ENCODE measurements at regions not wholly inside any gene's neighbourhood (a gene's known extent, or its start where the extent isn't known, plus 50 kb on each side); places are given as distances from the start of the nearest gene placed in this dataset.

GRCh38 chr2:139175510-139175909 lies 395.3 kb upstream of the NXPH2 start:
- POLR2A ChIA-PET, result no interaction called here

GRCh38 chr2:139170406-139170805 lies 390.2 kb upstream of the NXPH2 start:
- POLR2A ChIA-PET, result no interaction called here
- no peak for DNase-seq (ENCODE audit: extremely low spot score)
- CTCF ChIA-PET, result no interaction called here

More at GRCh38 chr2:139175510-139175909, 395.3 kb upstream of the NXPH2 start:
- DNase-seq (ENCODE audit: extremely low spot score), result no peak
- CTCF ChIA-PET, result no interaction called here
- TF ChIP-seq ELF4 (IDR thresholded peaks at IDR 0.05), result no peak
- no peak for TF ChIP-seq L3MBTL2 (conservative IDR thresholded peaks at IDR 0.05)
- no peak for TF ChIP-seq NFRKB (IDR thresholded peaks at IDR 0.05)
- no peak for TF ChIP-seq SP1 (IDR thresholded peaks at IDR 0.05)
- no peak for TF ChIP-seq SUZ12 (IDR thresholded peaks at IDR 0.05)
- TF ChIP-seq, protein P1, sequence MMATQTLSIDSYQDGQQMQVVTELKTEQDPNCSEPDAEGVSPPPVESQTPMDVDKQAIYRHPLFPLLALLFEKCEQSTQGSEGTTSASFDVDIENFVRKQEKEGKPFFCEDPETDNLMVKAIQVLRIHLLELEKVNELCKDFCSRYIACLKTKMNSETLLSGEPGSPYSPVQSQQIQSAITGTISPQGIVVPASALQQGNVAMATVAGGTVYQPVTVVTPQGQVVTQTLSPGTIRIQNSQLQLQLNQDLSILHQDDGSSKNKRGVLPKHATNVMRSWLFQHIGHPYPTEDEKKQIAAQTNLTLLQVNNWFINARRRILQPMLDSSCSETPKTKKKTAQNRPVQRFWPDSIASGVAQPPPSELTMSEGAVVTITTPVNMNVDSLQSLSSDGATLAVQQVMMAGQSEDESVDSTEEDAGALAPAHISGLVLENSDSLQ (IDR thresholded peaks at IDR 0.05), result no peak
- no peak for TF ChIP-seq CTBP1 (IDR thresholded peaks at IDR 0.05; ENCODE audit: borderline replicate concordance)
- no peak for TF ChIP-seq BHLHE40 (IDR thresholded peaks at IDR 0.05; ENCODE audit: borderline replicate concordance)
- no peak for TF ChIP-seq LEF1 (IDR thresholded peaks at IDR 0.05; ENCODE audit: borderline replicate concordance)
- TF ChIP-seq FOXK2 (IDR thresholded peaks at IDR 0.05), result no peak
- no peak for TF ChIP-seq HDGF (IDR thresholded peaks at IDR 0.05; ENCODE audit: borderline replicate concordance)

DNA sequence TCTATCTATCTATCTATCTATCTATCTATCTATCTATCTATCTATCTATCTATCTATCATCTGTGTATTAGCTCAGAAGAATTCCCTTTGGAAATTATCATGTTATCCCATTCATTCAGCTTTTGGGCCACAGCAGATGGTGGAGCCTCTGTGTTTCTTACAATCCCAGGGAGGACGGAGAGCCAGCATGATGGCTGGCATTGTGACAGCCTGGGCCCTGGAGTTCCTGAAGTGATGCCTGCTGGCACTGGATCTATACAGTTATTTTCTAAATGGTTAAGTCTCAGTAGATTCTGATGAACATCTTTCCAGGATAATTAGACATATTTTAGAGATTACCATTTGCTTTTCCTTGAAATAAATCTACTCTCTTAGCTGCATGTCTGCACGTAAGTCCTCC lies 385.4 kb upstream of the NXPH2 start:
- POLR2A ChIA-PET, result no interaction called here
- no peak for TF ChIP-seq BHLHE40 (IDR thresholded peaks at IDR 0.05; ENCODE audit: borderline replicate concordance)
- TF ChIP-seq SUZ12 (IDR thresholded peaks at IDR 0.05), result no peak
- TF ChIP-seq SP1 (IDR thresholded peaks at IDR 0.05), result no peak
- TF ChIP-seq FOXA1 (IDR thresholded peaks at IDR 0.05), result no peak
- no peak for TF ChIP-seq NFRKB (IDR thresholded peaks at IDR 0.05)
- TF ChIP-seq TARDBP (IDR thresholded peaks at IDR 0.05), result no peak
- TF ChIP-seq ZNF384 (IDR thresholded peaks at IDR 0.05), result no peak
- no peak for TF ChIP-seq CTBP1 (IDR thresholded peaks at IDR 0.05; ENCODE audit: borderline replicate concordance)
- TF ChIP-seq ARNT (IDR thresholded peaks at IDR 0.05), result no peak
- no peak for TF ChIP-seq LEF1 (IDR thresholded peaks at IDR 0.05; ENCODE audit: borderline replicate concordance)
- TF ChIP-seq ELF4 (IDR thresholded peaks at IDR 0.05), result no peak
- no peak for TF ChIP-seq HDGF (IDR thresholded peaks at IDR 0.05; ENCODE audit: borderline replicate concordance)
- TF ChIP-seq FOXM1 (IDR thresholded peaks at IDR 0.05; ENCODE audit: borderline replicate concordance), result no peak
- TF ChIP-seq L3MBTL2 (conservative IDR thresholded peaks at IDR 0.05), result no peak
- TF ChIP-seq, protein P1 (IDR thresholded peaks at IDR 0.05), result no peak
- TF ChIP-seq FOXK2 (IDR thresholded peaks at IDR 0.05), result no peak
- no peak for DNase-seq (ENCODE audit: extremely low spot score)
- CTCF ChIA-PET, result no interaction called here

More at GRCh38 chr2:139170406-139170805, 390.2 kb upstream of the NXPH2 start:
- TF ChIP-seq FOXK2 (IDR thresholded peaks at IDR 0.05) (no peak), SP1 (IDR thresholded peaks at IDR 0.05) (no peak), BHLHE40 (IDR thresholded peaks at IDR 0.05; ENCODE audit: borderline replicate concordance) (no peak), TARDBP (IDR thresholded peaks at IDR 0.05) (no peak), SUZ12 (IDR thresholded peaks at IDR 0.05) (no peak), FOXA1 (IDR thresholded peaks at IDR 0.05) (no peak), NFRKB (IDR thresholded peaks at IDR 0.05) (no peak)

DNA sequence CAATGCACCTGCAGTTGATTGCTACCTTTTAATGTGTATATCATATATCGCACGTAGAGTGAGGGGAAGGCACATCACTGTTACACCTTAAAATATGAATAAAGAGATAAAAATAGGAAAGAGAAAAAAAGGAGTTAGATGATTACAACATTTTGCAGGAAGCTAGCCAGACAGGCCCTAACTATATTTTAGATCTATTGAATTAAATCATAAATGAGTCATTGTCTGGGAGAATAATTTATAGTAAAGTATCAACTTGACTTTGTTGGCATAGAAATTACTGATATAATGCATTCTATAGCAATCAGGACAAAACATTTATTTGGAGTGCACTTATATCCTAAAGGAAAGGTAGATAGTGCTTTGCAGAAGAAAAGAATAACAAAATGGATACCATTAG lies 384.9 kb upstream of the NXPH2 start:
- TF ChIP-seq ELF4 (IDR thresholded peaks at IDR 0.05), result no peak
- TF ChIP-seq LEF1 (IDR thresholded peaks at IDR 0.05; ENCODE audit: borderline replicate concordance), result no peak
- TF ChIP-seq BHLHE40 (IDR thresholded peaks at IDR 0.05; ENCODE audit: borderline replicate concordance), result no peak
- no peak for TF ChIP-seq FOXM1 (IDR thresholded peaks at IDR 0.05; ENCODE audit: borderline replicate concordance)
- TF ChIP-seq, protein P1 (IDR thresholded peaks at IDR 0.05), result no peak
- TF ChIP-seq HDGF (IDR thresholded peaks at IDR 0.05; ENCODE audit: borderline replicate concordance), result no peak
- TF ChIP-seq FOXA1 (IDR thresholded peaks at IDR 0.05), result no peak
- TF ChIP-seq NFRKB (IDR thresholded peaks at IDR 0.05), result no peak
- TF ChIP-seq ARNT (IDR thresholded peaks at IDR 0.05), result no peak
- no peak for TF ChIP-seq SP1 (IDR thresholded peaks at IDR 0.05)
- no peak for TF ChIP-seq L3MBTL2 (conservative IDR thresholded peaks at IDR 0.05)
- TF ChIP-seq FOXK2 (IDR thresholded peaks at IDR 0.05), result no peak
- no peak for TF ChIP-seq TARDBP (IDR thresholded peaks at IDR 0.05)
- no peak for TF ChIP-seq ZNF384 (IDR thresholded peaks at IDR 0.05)
- no peak for TF ChIP-seq CTBP1 (IDR thresholded peaks at IDR 0.05; ENCODE audit: borderline replicate concordance)
- TF ChIP-seq SUZ12 (IDR thresholded peaks at IDR 0.05), result no peak
- DNase-seq (ENCODE audit: extremely low spot score), result no peak
- POLR2A ChIA-PET, result no interaction called here
- CTCF ChIA-PET, result no interaction called here

- POLR2A ChIA-PET, result no interaction called here
These were observed 382.8 kb upstream of the NXPH2 start for GRCh38 chr2:139162957-139163356.

DNA sequence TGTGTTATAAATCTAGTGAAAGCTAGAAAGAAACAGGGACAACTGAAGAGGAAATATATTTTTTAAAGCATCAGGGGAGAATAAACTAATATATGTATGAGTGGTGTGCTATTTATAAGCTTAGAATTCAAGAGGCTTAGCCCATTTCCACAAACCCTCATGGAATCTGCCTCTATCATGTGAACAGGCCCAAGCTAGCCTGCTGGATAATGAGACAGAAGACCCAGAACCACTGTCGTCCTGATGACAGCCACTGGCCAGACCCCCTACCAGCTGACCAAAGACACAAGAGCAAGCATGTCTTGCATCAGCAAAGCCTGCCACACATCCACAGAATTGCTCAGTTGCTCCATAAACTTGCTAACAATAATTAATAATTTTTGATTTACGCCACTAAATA lies 382.3 kb upstream of the NXPH2 start:
- no peak for TF ChIP-seq HDGF (IDR thresholded peaks at IDR 0.05; ENCODE audit: borderline replicate concordance)
- no peak for TF ChIP-seq NFRKB (IDR thresholded peaks at IDR 0.05)
- TF ChIP-seq FOXK2 (IDR thresholded peaks at IDR 0.05), result no peak
- no peak for TF ChIP-seq ARNT (IDR thresholded peaks at IDR 0.05)
- TF ChIP-seq LEF1 (IDR thresholded peaks at IDR 0.05; ENCODE audit: borderline replicate concordance), result no peak
- TF ChIP-seq SP1 (IDR thresholded peaks at IDR 0.05), result no peak
- TF ChIP-seq BHLHE40 (IDR thresholded peaks at IDR 0.05; ENCODE audit: borderline replicate concordance), result no peak
- TF ChIP-seq FOXM1 (IDR thresholded peaks at IDR 0.05; ENCODE audit: borderline replicate concordance), result no peak
- no peak for TF ChIP-seq TARDBP (IDR thresholded peaks at IDR 0.05)
- no peak for TF ChIP-seq ELF4 (IDR thresholded peaks at IDR 0.05)
- no peak for TF ChIP-seq L3MBTL2 (conservative IDR thresholded peaks at IDR 0.05)
- no peak for TF ChIP-seq ZNF384 (IDR thresholded peaks at IDR 0.05)
- no peak for TF ChIP-seq FOXA1 (IDR thresholded peaks at IDR 0.05)
- TF ChIP-seq, protein P1 (IDR thresholded peaks at IDR 0.05), result no peak
- TF ChIP-seq SUZ12 (IDR thresholded peaks at IDR 0.05), result no peak
- no peak for TF ChIP-seq CTBP1 (IDR thresholded peaks at IDR 0.05; ENCODE audit: borderline replicate concordance)

More at GRCh38 chr2:139162957-139163356, 382.8 kb upstream of the NXPH2 start:
- TF ChIP-seq ARNT (IDR thresholded peaks at IDR 0.05), result no peak
- TF ChIP-seq ZNF384 (IDR thresholded peaks at IDR 0.05), result no peak
- TF ChIP-seq, protein P1 (IDR thresholded peaks at IDR 0.05), result no peak
- CTCF ChIA-PET, result no interaction called here
- DNase-seq (ENCODE audit: extremely low spot score), result no peak

More for the DNA sequence above, 382.3 kb upstream of the NXPH2 start:
- ChIA-PET CTCF (no interaction called here), POLR2A (no interaction called here)
- DNase-seq (ENCODE audit: extremely low spot score), result no peak
